ENCODE measurements at regions not wholly inside any gene's neighbourhood (a gene's known extent, or its start where the extent isn't known, plus 50 kb on each side); places are given as distances from the start of the nearest gene placed in this dataset.
A peak's percentile ranks its signal among the peaks of the same experiment; 100 is the strongest.

- no peak for TF ChIP-seq CTCF (IDR thresholded peaks at IDR 0.05; ENCODE audit: insufficient read depth in 1 of 2, low read depth in 1 of 2, low read length in 1 of 2, severe bottlenecking in 1 of 2, unreplicated experiment in 1 of 2)
These were observed 82.1 kb upstream of the F3 start for GRCh38 chr1:94623560-94624148.

GRCh38 chr1:94622757-94623156 lies 81.2 kb upstream of the F3 start:
- no peaks in the 10 kb centered on the region for H3K9me3 Mint-ChIP-seq (ENCODE audit: unreplicated experiment)
- no peaks in the 10 kb centered on the region for H3K27me3 Mint-ChIP-seq (ENCODE audit: insufficient read depth, unreplicated experiment)
- Histone ChIP-seq H3K27me3 (replicated peaks; ENCODE audit: control insufficient read depth, insufficient read depth, low read length) (no peaks in the 10 kb centered on the region), H3K4me3 (ENCODE audit: low read depth, low read length) (no peak overlapping the region), H3K36me3 (ENCODE audit: control insufficient read depth, insufficient read depth, low read length) (no peaks in the 10 kb centered on the region), H3K4me1 (peaks cover 27% of the 10 kb centered on the region), H3K9me3 (peaks cover 3% of the 10 kb centered on the region; the same call in 1 of the 2 replicates)
- peak overlapping the region; percentile 77 for H3K27ac Mint-ChIP-seq (ENCODE audit: unreplicated experiment)
- peak; percentile 25 to 51 for DNase-seq
- no TSS peak for BruUV-seq (replicated peaks)
- peaks cover 6% of the 10 kb centered on the region for H3K36me3 Mint-ChIP-seq (ENCODE audit: insufficient read depth, unreplicated experiment)
- intact Hi-C loops (cut with micrococcal nuclease; ENCODE audit: unreplicated experiment): no loop called here
- TF ChIP-seq CTCF (IDR thresholded peaks at IDR 0.05; ENCODE audit: insufficient read depth in 1 of 2, low read depth in 1 of 2, low read length in 1 of 2, severe bottlenecking in 1 of 2, unreplicated experiment in 1 of 2): no peak
- H3K4me3 Mint-ChIP-seq (ENCODE audit: unreplicated experiment): no peak overlapping the region
- CTCF ChIA-PET: interaction anchor here (0.7 kb wide), 1 partner anchor 108 kb away, joined by 3 read pairs; no protein-coding TSS in a partner anchor
- H3K4me1 Mint-ChIP-seq (ENCODE audit: low read depth, unreplicated experiment): no peaks in the 10 kb centered on the region
- POLR2A ChIA-PET: interaction anchor here (1.1 kb wide), 1 partner anchor 31 kb away, joined by 3 read pairs; no protein-coding TSS in a partner anchor

More at GRCh38 chr1:94623560-94624148, 82.1 kb upstream of the F3 start:
- H3K4me1 Mint-ChIP-seq (ENCODE audit: low read depth, unreplicated experiment): no peaks in the 10 kb centered on the region
- DNase-seq: no peak
- no peaks in the 10 kb centered on the region for H3K36me3 ChIP-seq (ENCODE audit: control insufficient read depth, insufficient read depth, low read length)
- no peaks in the 10 kb centered on the region for H3K27me3 Mint-ChIP-seq (ENCODE audit: insufficient read depth, unreplicated experiment)
- H3K9me3 Mint-ChIP-seq (ENCODE audit: unreplicated experiment): no peaks in the 10 kb centered on the region
- CTCF ChIA-PET: interaction anchor here (0.7 kb wide), 1 partner anchor 109 kb away, joined by 3 read pairs; no protein-coding TSS in a partner anchor
- H3K27me3 ChIP-seq (replicated peaks; ENCODE audit: control insufficient read depth, insufficient read depth, low read length): no peaks in the 10 kb centered on the region
- H3K4me1 ChIP-seq: peaks cover 25% of the 10 kb centered on the region
- POLR2A ChIA-PET: interaction anchor here (1.1 kb wide), 1 partner anchor 30 kb away, joined by 3 read pairs; no protein-coding TSS in a partner anchor
- no TSS peak for BruUV-seq (replicated peaks)
- H3K27ac Mint-ChIP-seq (ENCODE audit: unreplicated experiment): peak overlapping the region; percentile 77
- no peak overlapping the region for H3K4me3 Mint-ChIP-seq (ENCODE audit: unreplicated experiment)
- H3K9me3 ChIP-seq: no peaks in the 10 kb centered on the region; the same call in 1 of the 2 replicates
- intact Hi-C loops (cut with micrococcal nuclease; ENCODE audit: unreplicated experiment): no loop called here
- H3K36me3 Mint-ChIP-seq (ENCODE audit: insufficient read depth, unreplicated experiment): peaks cover under 1% of the 10 kb centered on the region
- H3K4me3 ChIP-seq (ENCODE audit: low read depth, low read length): no peak overlapping the region

GRCh38 chr1:94621802-94622201 lies 80.2 kb upstream of the F3 start:
- no peaks in the 10 kb centered on the region for H3K9me3 Mint-ChIP-seq (ENCODE audit: unreplicated experiment)
- no peak overlapping the region for H3K4me3 Mint-ChIP-seq (ENCODE audit: unreplicated experiment)
- peaks cover 4% of the 10 kb centered on the region; the same call in 1 of the 2 replicates for H3K9me3 ChIP-seq
- peaks cover 3% of the 10 kb centered on the region for H3K4me1 Mint-ChIP-seq (ENCODE audit: low read depth, unreplicated experiment)
- no peak for DNase-seq
- BruUV-seq (replicated peaks): no TSS peak
- no peaks in the 10 kb centered on the region for H3K36me3 ChIP-seq (ENCODE audit: control insufficient read depth, insufficient read depth, low read length)
- ChIA-PET POLR2A (no interaction called here), CTCF (no interaction called here)
- TF ChIP-seq CTCF (IDR thresholded peaks at IDR 0.05; ENCODE audit: insufficient read depth in 1 of 2, low read depth in 1 of 2, low read length in 1 of 2, severe bottlenecking in 1 of 2, unreplicated experiment in 1 of 2): no peak
- H3K27ac Mint-ChIP-seq (ENCODE audit: unreplicated experiment): no peak overlapping the region
- H3K27me3 Mint-ChIP-seq (ENCODE audit: insufficient read depth, unreplicated experiment): no peaks in the 10 kb centered on the region
- peaks cover 37% of the 10 kb centered on the region for H3K4me1 ChIP-seq
- H3K36me3 Mint-ChIP-seq (ENCODE audit: insufficient read depth, unreplicated experiment): peaks cover 7% of the 10 kb centered on the region
- H3K4me3 ChIP-seq (ENCODE audit: low read depth, low read length): no peak overlapping the region
- H3K27me3 ChIP-seq (replicated peaks; ENCODE audit: control insufficient read depth, insufficient read depth, low read length): no peaks in the 10 kb centered on the region
- intact Hi-C loops (cut with micrococcal nuclease; ENCODE audit: unreplicated experiment): no loop called here
